ENCODE measurements at regions not wholly inside any gene's neighbourhood (a gene's known extent, or its start where the extent isn't known, plus 50 kb on each side); places are given as distances from the start of the nearest gene placed in this dataset.
"Not testable (repeated sequence)": the region's sequence is repeated elsewhere in the genome, so short reads cannot be mapped to it uniquely, and the experiment has no call there.

- WGBS, 2 donors: 70 to 83% methylated on average over 3 of the region's 3 CpGs
- Histone ChIP-seq H3K9me3 (ENCODE audit: control insufficient read depth in 2 of 2, insufficient read depth in 1 of 2, low read depth in 1 of 2, low read length in 1 of 2) (no peaks in the 10 kb centered on the region), H3K27ac (ENCODE audit: low read depth in 2 of 2, low read length in 1 of 2) (no peak overlapping the region), H3K27me3 (ENCODE audit: control insufficient read depth in 1 of 2, insufficient read depth in 2 of 2, low read length in 2 of 2) (no peaks in the 10 kb centered on the region), H3K36me3 (ENCODE audit: control insufficient read depth in 2 of 2, insufficient read depth in 2 of 2, low read length in 1 of 2) (no peaks in the 10 kb centered on the region), H3K4me3 (ENCODE audit: low read depth in 1 of 2, low read length in 2 of 2) (no peak overlapping the region), H3K4me1 (ENCODE audit: control insufficient read depth in 2 of 2, insufficient read depth in 2 of 2, low read length in 1 of 2) (peaks cover 0 to 3% of the 10 kb centered on the region in 2 donors)
Observed at GRCh38 chr6:106727480-106728149, 98.2 kb downstream of the QRSL1 start.

GRCh38 chr6:106724848-106725247 is 95.5 kb downstream of the QRSL1 start:
- WGBS, 2 donors: 43 to 54% methylated on average over 2 of the region's 2 CpGs
- Histone ChIP-seq H3K4me1 (ENCODE audit: control insufficient read depth in 2 of 2, insufficient read depth in 2 of 2, low read length in 1 of 2) (peaks cover 0 to 3% of the 10 kb centered on the region in 2 donors), H3K9me3 (ENCODE audit: control insufficient read depth in 2 of 2, insufficient read depth in 1 of 2, low read depth in 1 of 2, low read length in 1 of 2) (no peaks in the 10 kb centered on the region), H3K27me3 (ENCODE audit: control insufficient read depth in 1 of 2, insufficient read depth in 2 of 2, low read length in 2 of 2) (no peaks in the 10 kb centered on the region), H3K27ac (ENCODE audit: low read depth in 2 of 2, low read length in 1 of 2) (no peak overlapping the region), H3K4me3 (ENCODE audit: low read depth in 1 of 2, low read length in 2 of 2) (no peak overlapping the region), H3K36me3 (ENCODE audit: control insufficient read depth in 2 of 2, insufficient read depth in 2 of 2, low read length in 1 of 2) (no peaks in the 10 kb centered on the region)

- Histone ChIP-seq H3K4me1 (ENCODE audit: control insufficient read depth in 2 of 2, insufficient read depth in 2 of 2, low read length in 1 of 2) (peaks cover 0 to 3% of the 10 kb centered on the region in 2 donors), H3K4me3 (ENCODE audit: low read depth in 1 of 2, low read length in 2 of 2) (no peak overlapping the region), H3K9me3 (ENCODE audit: control insufficient read depth in 2 of 2, insufficient read depth in 1 of 2, low read depth in 1 of 2, low read length in 1 of 2) (no peaks in the 10 kb centered on the region), H3K27me3 (ENCODE audit: control insufficient read depth in 1 of 2, insufficient read depth in 2 of 2, low read length in 2 of 2) (no peaks in the 10 kb centered on the region), H3K27ac (ENCODE audit: low read depth in 2 of 2, low read length in 1 of 2) (no peak overlapping the region), H3K36me3 (ENCODE audit: control insufficient read depth in 2 of 2, insufficient read depth in 2 of 2, low read length in 1 of 2) (no peaks in the 10 kb centered on the region)
- WGBS, 2 donors: 50 to 53% methylated on average over 4 of the region's 4 CpGs
Observed at GRCh38 chr6:106724337-106724736, 95.0 kb downstream of the QRSL1 start.

GRCh38 chr6:106723419-106723818 is 94.0 kb downstream of the QRSL1 start:
- H3K27me3 ChIP-seq (ENCODE audit: control insufficient read depth in 1 of 2, insufficient read depth in 2 of 2, low read length in 2 of 2); H3K4me3 ChIP-seq (ENCODE audit: low read depth in 1 of 2, low read length in 2 of 2); H3K4me1 ChIP-seq (ENCODE audit: control insufficient read depth in 2 of 2, insufficient read depth in 2 of 2, low read length in 1 of 2); H3K9me3 ChIP-seq (ENCODE audit: control insufficient read depth in 2 of 2, insufficient read depth in 1 of 2, low read depth in 1 of 2, low read length in 1 of 2); H3K36me3 ChIP-seq (ENCODE audit: control insufficient read depth in 2 of 2, insufficient read depth in 2 of 2, low read length in 1 of 2); H3K27ac ChIP-seq (ENCODE audit: low read depth in 2 of 2, low read length in 1 of 2): not testable (repeated sequence)
- 94 to 95% methylated on average over 2 of the region's 2 CpGs for WGBS, 2 donors

GRCh38 chr6:106721189-106721588 is 91.8 kb downstream of the QRSL1 start:
- H3K27ac ChIP-seq (ENCODE audit: low read depth in 2 of 2, low read length in 1 of 2); H3K4me3 ChIP-seq (ENCODE audit: low read depth in 1 of 2, low read length in 2 of 2); H3K36me3 ChIP-seq (ENCODE audit: control insufficient read depth in 2 of 2, insufficient read depth in 2 of 2, low read length in 1 of 2); H3K27me3 ChIP-seq (ENCODE audit: control insufficient read depth in 1 of 2, insufficient read depth in 2 of 2, low read length in 2 of 2); H3K4me1 ChIP-seq (ENCODE audit: control insufficient read depth in 2 of 2, insufficient read depth in 2 of 2, low read length in 1 of 2); H3K9me3 ChIP-seq (ENCODE audit: control insufficient read depth in 2 of 2, insufficient read depth in 1 of 2, low read depth in 1 of 2, low read length in 1 of 2): not testable (repeated sequence)
- WGBS, 2 donors: 56 to 75% methylated on average over 2 to 3 of the region's 4 CpGs
